CD4-positive, alpha-beta memory T cell (primary cell): ENCODE measurements at regions not wholly inside any gene's neighbourhood (a gene's known extent, or its start where the extent isn't known, plus 50 kb on each side); places are given as distances from the start of the nearest gene placed in this dataset.

Experiments used
- CTCF ChIA-PET: fragments of 350-600 bp; sonication (Branson Sonifier 250); formaldehyde crosslinking; loops from one replicate; lab custom pipeline; 2021; ENCODE audit warnings: inconsistent platforms; ENCODE audit not compliant: partially characterized antibody; lab: Charles Lee
- POLR2A ChIA-PET: fragments of 350-600 bp; sonication (Branson Sonifier 250); formaldehyde crosslinking; loops from one replicate; lab custom pipeline; 2021; ENCODE audit not compliant: partially characterized antibody; lab: Charles Lee
- DNase-seq, 5 donors: peaks; one replicate each; pipeline versions ENCODE4 v3.0.0 to v3.0.0-alpha.2; 2020 to 2022; ENCODE audit warnings: mixed read lengths in 1 of 5
- H3K27ac ChIP-seq: one replicate; pipeline ENCODE4 v1.7.0; 2013; ENCODE audit warnings: low read depth, low read length
- H3K27me3 ChIP-seq: 2 replicates; pipeline ENCODE4 v1.7.0; 2013; ENCODE audit warnings: mild to moderate bottlenecking, low read length, moderate library complexity; ENCODE audit not compliant: insufficient read depth
- H3K36me3 ChIP-seq: 2 replicates; pipeline ENCODE4 v1.7.0; 2013; ENCODE audit warnings: mild to moderate bottlenecking, low read length, moderate library complexity; ENCODE audit not compliant: insufficient read depth
- H3K4me1 ChIP-seq: 2 replicates; pipeline ENCODE4 v1.7.0; 2013; ENCODE audit warnings: mild to moderate bottlenecking, low read length, moderate library complexity; ENCODE audit not compliant: insufficient read depth
- H3K4me3 ChIP-seq, 2 donors: one replicate each; pipeline ENCODE4 v1.7.0; 2013; ENCODE audit warnings: low read length in 2 of 2, mild to moderate bottlenecking in 1 of 2
- H3K9me3 ChIP-seq, 2 donors: one replicate each; pipeline ENCODE4 v1.7.0; 2013; ENCODE audit warnings: low read length in 2 of 2, control low read depth in 1 of 2; ENCODE audit not compliant: control insufficient read depth in 1 of 2
- H3K27ac Mint-ChIP-seq, 7 donors: one replicate each; pipeline ENCODE4 v1.8.0; 2020 to 2021; ENCODE audit warnings: mixed read lengths in 7 of 7, mild to moderate bottlenecking in 6 of 7, inconsistent platforms in 3 of 7, moderate library complexity in 3 of 7
- H3K27me3 Mint-ChIP-seq, 2 donors: one replicate each; pipeline ENCODE4 v1.8.0; 2020 to 2021; ENCODE audit warnings: mixed read lengths in 2 of 2
- H3K36me3 Mint-ChIP-seq, 2 donors: one replicate each; pipeline ENCODE4 v1.8.0; 2020 to 2021; ENCODE audit warnings: mixed read lengths in 2 of 2, inconsistent platforms in 1 of 2, mild to moderate bottlenecking in 1 of 2
- H3K4me1 Mint-ChIP-seq, 4 donors: one replicate each; pipeline ENCODE4 v1.8.0; 2020 to 2021; ENCODE audit warnings: mixed read lengths in 4 of 4, mild to moderate bottlenecking in 1 of 4
- H3K4me3 Mint-ChIP-seq, 8 donors: one replicate each; pipeline ENCODE4 v1.8.0; 2020 to 2021; ENCODE audit warnings: mixed read lengths in 8 of 8, mild to moderate bottlenecking in 7 of 8, moderate library complexity in 6 of 8, inconsistent platforms in 3 of 8
- H3K9me3 Mint-ChIP-seq, 8 donors: one replicate each; pipeline ENCODE4 v1.8.0; 2020 to 2021; ENCODE audit warnings: mixed read lengths in 8 of 8, mild to moderate bottlenecking in 5 of 8, inconsistent platforms in 3 of 8, moderate library complexity in 1 of 8
- intact Hi-C: fragments of 100-400 bp; cut with micrococcal nuclease; formaldehyde crosslinking; loops from one replicate; pipeline ENCODE4 v1.15.1; 2023

DNA sequence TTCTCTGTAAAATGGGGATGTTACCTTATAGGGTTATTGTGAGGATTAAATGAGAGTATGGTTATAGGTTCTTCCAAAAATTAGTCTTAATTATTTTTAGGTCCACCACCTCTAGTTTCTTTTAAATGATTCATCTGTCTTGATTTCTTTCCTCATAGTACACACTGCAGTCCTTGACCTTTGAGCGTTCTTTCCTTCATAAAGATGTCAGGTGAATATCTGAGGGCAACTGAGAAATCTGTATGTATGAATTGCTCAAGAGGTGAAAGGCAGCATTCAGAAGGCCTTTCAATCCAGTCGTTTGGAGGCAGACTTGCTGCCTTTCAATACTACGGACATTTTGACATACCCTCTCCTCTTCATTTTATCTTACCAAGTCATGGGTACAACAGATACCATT is 380.7 kb downstream of the INSC start:
- CTCF ChIA-PET: no interaction called here
- H3K27me3 Mint-ChIP-seq: no peaks in the 10 kb centered on the region
- H3K36me3 ChIP-seq: no peaks in the 10 kb centered on the region
- H3K4me1 Mint-ChIP-seq: no peaks in the 10 kb centered on the region
- H3K27ac Mint-ChIP-seq: peak overlapping the region in 1 of 7 donors; percentile 43
- no peak for DNase-seq
- no peaks in the 10 kb centered on the region for H3K36me3 Mint-ChIP-seq
- peaks cover 0 to 3% (median 0%) of the 10 kb centered on the region in 8 donors for H3K9me3 Mint-ChIP-seq
- no peak overlapping the region for H3K4me3 ChIP-seq
- no peaks in the 10 kb centered on the region for H3K4me1 ChIP-seq
- no peaks in the 10 kb centered on the region for H3K9me3 ChIP-seq
- no peaks in the 10 kb centered on the region for H3K27me3 ChIP-seq
- intact Hi-C loops: no loop called here
- H3K27ac ChIP-seq: no peak overlapping the region
- no peak overlapping the region for H3K4me3 Mint-ChIP-seq
- POLR2A ChIA-PET: no interaction called here

- Histone ChIP-seq H3K27ac (no peak overlapping the region), H3K9me3 (no peaks in the 10 kb centered on the region), H3K27me3 (no peaks in the 10 kb centered on the region), H3K4me1 (no peaks in the 10 kb centered on the region), H3K36me3 (no peaks in the 10 kb centered on the region), H3K4me3 (no peak overlapping the region)
- Mint-ChIP-seq H3K9me3 (peaks cover 0 to 2% (median 0%) of the 10 kb centered on the region in 8 donors), H3K4me3 (no peak overlapping the region), H3K27ac (no peak overlapping the region), H3K27me3 (no peaks in the 10 kb centered on the region), H3K36me3 (no peaks in the 10 kb centered on the region), H3K4me1 (no peaks in the 10 kb centered on the region)
- no peak for DNase-seq
- intact Hi-C loops: no loop called here
- CTCF ChIA-PET: no interaction called here
- POLR2A ChIA-PET: no interaction called here
These were observed 382.6 kb downstream of the INSC start for GRCh38 chr11:15497366-15497765.

- POLR2A ChIA-PET: no interaction called here
- H3K27ac ChIP-seq: no peak overlapping the region
- no peaks in the 10 kb centered on the region for H3K36me3 ChIP-seq
- H3K9me3 ChIP-seq: no peaks in the 10 kb centered on the region
- Mint-ChIP-seq H3K4me1 (no peaks in the 10 kb centered on the region), H3K36me3 (no peaks in the 10 kb centered on the region), H3K27ac (no peak overlapping the region), H3K9me3 (peaks cover 0 to 3% (median 1%) of the 10 kb centered on the region in 8 donors), H3K27me3 (no peaks in the 10 kb centered on the region), H3K4me3 (no peak overlapping the region)
- H3K4me1 ChIP-seq: no peaks in the 10 kb centered on the region
- no peaks in the 10 kb centered on the region for H3K27me3 ChIP-seq
- no peak for DNase-seq
- CTCF ChIA-PET: no interaction called here
- H3K4me3 ChIP-seq: no peak overlapping the region
- intact Hi-C loops: no loop called here
These were observed 385.0 kb downstream of the INSC start for GRCh38 chr11:15499674-15500073.

- H3K4me1 Mint-ChIP-seq: no peaks in the 10 kb centered on the region
- no peak overlapping the region for H3K4me3 Mint-ChIP-seq
- Histone ChIP-seq H3K27me3 (no peaks in the 10 kb centered on the region), H3K4me1 (no peaks in the 10 kb centered on the region), H3K36me3 (no peaks in the 10 kb centered on the region), H3K27ac (no peak overlapping the region), H3K4me3 (no peak overlapping the region), H3K9me3 (no peaks in the 10 kb centered on the region)
- ChIA-PET CTCF (no interaction called here), POLR2A (no interaction called here)
- peaks cover 0 to 3% (median 1%) of the 10 kb centered on the region in 8 donors for H3K9me3 Mint-ChIP-seq
- no peaks in the 10 kb centered on the region for H3K36me3 Mint-ChIP-seq
- DNase-seq: no peak
- intact Hi-C loops: no loop called here
- no peaks in the 10 kb centered on the region for H3K27me3 Mint-ChIP-seq
- H3K27ac Mint-ChIP-seq: no peak overlapping the region
These were observed 385.9 kb downstream of the INSC start for GRCh38 chr11:15500643-15501042.

DNA sequence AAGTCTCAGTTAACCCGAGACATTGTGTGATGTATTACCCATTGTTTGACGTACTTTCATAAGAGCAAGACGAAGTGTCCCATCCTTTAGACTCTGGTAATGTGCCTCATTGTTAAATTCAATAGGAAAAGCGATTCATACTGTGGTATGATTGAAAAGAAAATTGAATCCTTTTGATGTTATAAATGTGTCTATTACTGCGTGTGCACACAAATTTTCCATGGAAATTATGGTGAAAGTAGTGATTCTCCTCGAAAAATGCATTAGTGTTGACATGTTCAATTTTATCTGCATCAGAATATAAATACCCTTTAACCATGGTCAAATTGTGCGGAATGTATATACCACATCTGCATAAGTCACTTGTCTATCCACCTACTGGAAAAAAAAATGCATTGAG is 386.8 kb downstream of the INSC start:
- Histone ChIP-seq H3K27me3 (no peaks in the 10 kb centered on the region), H3K4me3 (no peak overlapping the region), H3K4me1 (no peaks in the 10 kb centered on the region), H3K27ac (no peak overlapping the region), H3K36me3 (no peaks in the 10 kb centered on the region), H3K9me3 (no peaks in the 10 kb centered on the region)
- H3K9me3 Mint-ChIP-seq: peaks cover 0 to 5% (median 1%) of the 10 kb centered on the region in 8 donors
- no peaks in the 10 kb centered on the region for H3K36me3 Mint-ChIP-seq
- POLR2A ChIA-PET: no interaction called here
- DNase-seq: no peak
- H3K4me1 Mint-ChIP-seq: no peaks in the 10 kb centered on the region
- H3K4me3 Mint-ChIP-seq: no peak overlapping the region
- no peak overlapping the region for H3K27ac Mint-ChIP-seq
- intact Hi-C loops: no loop called here
- H3K27me3 Mint-ChIP-seq: no peaks in the 10 kb centered on the region
- CTCF ChIA-PET: no interaction called here

- intact Hi-C loops: no loop called here
- no peak for DNase-seq
- no peaks in the 10 kb centered on the region for H3K27me3 ChIP-seq
- H3K27ac ChIP-seq: no peak overlapping the region
- no peak overlapping the region for H3K4me3 ChIP-seq
- no peak overlapping the region for H3K4me3 Mint-ChIP-seq
- no peaks in the 10 kb centered on the region for H3K27me3 Mint-ChIP-seq
- H3K9me3 Mint-ChIP-seq: peaks cover 0 to 8% (median 3%) of the 10 kb centered on the region in 8 donors
- H3K4me1 ChIP-seq: no peaks in the 10 kb centered on the region
- no peaks in the 10 kb centered on the region for H3K9me3 ChIP-seq
- POLR2A ChIA-PET: no interaction called here
- H3K4me1 Mint-ChIP-seq: no peaks in the 10 kb centered on the region
- no peak overlapping the region for H3K27ac Mint-ChIP-seq
- H3K36me3 ChIP-seq: no peaks in the 10 kb centered on the region
- CTCF ChIA-PET: no interaction called here
- H3K36me3 Mint-ChIP-seq: no peaks in the 10 kb centered on the region
These were observed 390.4 kb downstream of the INSC start for GRCh38 chr11:15505155-15505554.

- Mint-ChIP-seq H3K4me1 (no peaks in the 10 kb centered on the region), H3K9me3 (peaks cover 0 to 10% (median 3%) of the 10 kb centered on the region in 8 donors), H3K27me3 (no peaks in the 10 kb centered on the region), H3K27ac (no peak overlapping the region), H3K36me3 (no peaks in the 10 kb centered on the region), H3K4me3 (no peak overlapping the region)
- no peak for DNase-seq
- Histone ChIP-seq H3K4me1 (no peaks in the 10 kb centered on the region), H3K4me3 (no peak overlapping the region), H3K9me3 (no peaks in the 10 kb centered on the region), H3K36me3 (no peaks in the 10 kb centered on the region), H3K27ac (no peak overlapping the region), H3K27me3 (no peaks in the 10 kb centered on the region)
- CTCF ChIA-PET: no interaction called here
- POLR2A ChIA-PET: no interaction called here
- intact Hi-C loops: no loop called here
These were observed 392.9 kb downstream of the INSC start for GRCh38 chr11:15507592-15507991.

DNA sequence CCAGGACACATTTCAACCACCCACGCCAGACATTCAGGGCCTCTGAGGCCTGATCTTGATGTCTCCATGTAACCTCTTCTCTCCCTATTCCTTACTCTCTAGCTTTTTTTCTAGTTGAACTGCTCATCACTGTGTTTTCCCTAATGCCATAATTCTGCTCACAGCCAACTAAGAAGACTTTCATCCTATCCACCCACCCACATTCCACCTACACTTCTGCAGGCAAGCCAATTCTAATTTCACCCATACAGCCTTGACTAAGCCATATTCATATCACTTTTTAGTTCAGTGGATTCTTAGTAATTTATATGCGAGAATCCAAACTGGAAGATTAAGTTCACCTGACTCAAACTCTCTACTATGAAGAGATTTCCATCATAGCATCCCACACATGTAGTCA is 394.4 kb downstream of the INSC start:
- Histone ChIP-seq H3K27me3 (no peaks in the 10 kb centered on the region), H3K36me3 (no peaks in the 10 kb centered on the region), H3K9me3 (no peaks in the 10 kb centered on the region), H3K4me3 (no peak overlapping the region), H3K27ac (no peak overlapping the region), H3K4me1 (no peaks in the 10 kb centered on the region)
- ChIA-PET POLR2A (no interaction called here), CTCF (no interaction called here)
- H3K27me3 Mint-ChIP-seq: no peaks in the 10 kb centered on the region
- no peak for DNase-seq
- no peak overlapping the region for H3K27ac Mint-ChIP-seq
- no peak overlapping the region for H3K4me3 Mint-ChIP-seq
- no peaks in the 10 kb centered on the region for H3K36me3 Mint-ChIP-seq
- H3K9me3 Mint-ChIP-seq: peaks cover 0 to 11% (median 2%) of the 10 kb centered on the region in 8 donors
- intact Hi-C loops: no loop called here
- H3K4me1 Mint-ChIP-seq: no peaks in the 10 kb centered on the region
